Adipocyte (in vitro differentiated cells): ENCODE measurements at regions not wholly inside any gene's neighbourhood (a gene's known extent, or its start where the extent isn't known, plus 50 kb on each side); places are given as distances from the start of the nearest gene placed in this dataset.

Experiments used
- DNase-seq: peaks from one replicate; pipeline ENCODE4 v3.0.0-alpha.2; 2015; ENCODE audit warnings: low read depth
- H3K27me3 ChIP-seq: replicated peaks from 2 replicates; pipeline ENCODE4 v1.7.0; 2013; ENCODE audit warnings: mild to moderate bottlenecking, low read length, moderate library complexity; ENCODE audit not compliant: control insufficient read depth, insufficient read depth
- H3K36me3 ChIP-seq: 2 replicates; pipeline ENCODE4 v1.7.0; 2013; ENCODE audit warnings: low read length, mild to moderate bottlenecking, moderate library complexity; ENCODE audit not compliant: control insufficient read depth, insufficient read depth, severe bottlenecking
- H3K4me1 ChIP-seq: 2 replicates; pipeline ENCODE4 v1.7.0; 2013; ENCODE audit warnings: mild to moderate bottlenecking, low read length, moderate library complexity; ENCODE audit not compliant: control insufficient read depth, insufficient read depth
- H3K4me3 ChIP-seq: 2 replicates; pipeline ENCODE4 v1.7.0; 2013; ENCODE audit warnings: mild to moderate bottlenecking, low read length, moderate library complexity
- H3K9ac ChIP-seq: 2 replicates; pipeline ENCODE4 v1.7.0; 2013; ENCODE audit warnings: mild to moderate bottlenecking, low read length, moderate library complexity
- H3K9me3 ChIP-seq: 2 replicates; pipeline ENCODE4 v1.7.0; 2013; ENCODE audit warnings: mild to moderate bottlenecking, low read length, moderate library complexity; ENCODE audit not compliant: control insufficient read depth

GRCh38 chr7:47661051-47661714 is 79.3 kb upstream of the TNS3 start:
- Histone ChIP-seq H3K9ac (no peak overlapping the region), H3K9me3 (no peaks in the 10 kb centered on the region), H3K27me3 (peaks cover 25% of the 10 kb centered on the region), H3K4me3 (no peak overlapping the region), H3K36me3 (no peaks in the 10 kb centered on the region), H3K4me1 (no peaks in the 10 kb centered on the region)
- no peak for DNase-seq

GRCh38 chr7:47659664-47660462 is 78.0 kb upstream of the TNS3 start:
- H3K4me1 ChIP-seq: peaks cover 2% of the 10 kb centered on the region
- peaks cover 25% of the 10 kb centered on the region for H3K27me3 ChIP-seq
- DNase-seq: no peak
- H3K9me3 ChIP-seq: no peaks in the 10 kb centered on the region
- H3K9ac ChIP-seq: no peak overlapping the region
- H3K4me3 ChIP-seq: no peak overlapping the region
- no peaks in the 10 kb centered on the region for H3K36me3 ChIP-seq

GRCh38 chr7:47658886-47659635 is 77.2 kb upstream of the TNS3 start:
- no peaks in the 10 kb centered on the region for H3K36me3 ChIP-seq
- no peak for DNase-seq
- no peak overlapping the region for H3K9ac ChIP-seq
- H3K4me1 ChIP-seq: peaks cover 10% of the 10 kb centered on the region
- H3K4me3 ChIP-seq: no peak overlapping the region
- H3K9me3 ChIP-seq: no peaks in the 10 kb centered on the region
- H3K27me3 ChIP-seq: peaks cover 25% of the 10 kb centered on the region

GRCh38 chr7:47657126-47657525 is 75.2 kb upstream of the TNS3 start:
- H3K4me1 ChIP-seq: peaks cover 26% of the 10 kb centered on the region
- H3K4me3 ChIP-seq: no peak overlapping the region
- no peak overlapping the region for H3K9ac ChIP-seq
- H3K27me3 ChIP-seq: peaks cover 11% of the 10 kb centered on the region
- no peaks in the 10 kb centered on the region for H3K9me3 ChIP-seq
- no peaks in the 10 kb centered on the region for H3K36me3 ChIP-seq
- DNase-seq: no peak

- Histone ChIP-seq H3K4me3 (no peak overlapping the region), H3K9me3 (no peaks in the 10 kb centered on the region), H3K4me1 (peaks cover 42% of the 10 kb centered on the region), H3K27me3 (peaks cover 11% of the 10 kb centered on the region), H3K36me3 (no peaks in the 10 kb centered on the region), H3K9ac (peak overlapping the region; percentile 15)
- no peak for DNase-seq
These were observed 72.9 kb upstream of the TNS3 start for GRCh38 chr7:47654672-47655298.

- H3K4me1 ChIP-seq: peaks cover 49% of the 10 kb centered on the region
- no peaks in the 10 kb centered on the region for H3K36me3 ChIP-seq
- no peak for DNase-seq
- no peaks in the 10 kb centered on the region for H3K9me3 ChIP-seq
- no peak overlapping the region for H3K9ac ChIP-seq
- H3K27me3 ChIP-seq: peaks cover 7% of the 10 kb centered on the region
- H3K4me3 ChIP-seq: no peak overlapping the region
These were observed 71.9 kb upstream of the TNS3 start for GRCh38 chr7:47653550-47654411.

GRCh38 chr7:47652591-47652990 is 70.7 kb upstream of the TNS3 start:
- Histone ChIP-seq H3K27me3 (peaks cover 1% of the 10 kb centered on the region), H3K9me3 (no peaks in the 10 kb centered on the region), H3K36me3 (no peaks in the 10 kb centered on the region), H3K4me3 (no peak overlapping the region), H3K4me1 (peaks cover 58% of the 10 kb centered on the region), H3K9ac (no peak overlapping the region)
- DNase-seq: no peak

GRCh38 chr7:47651355-47652317 is 69.7 kb upstream of the TNS3 start:
- no peak overlapping the region for H3K4me3 ChIP-seq
- H3K4me1 ChIP-seq: peaks cover 58% of the 10 kb centered on the region
- peak overlapping the region; percentile 65 for H3K9ac ChIP-seq
- DNase-seq: peak; percentile 91
- H3K36me3 ChIP-seq: no peaks in the 10 kb centered on the region
- H3K27me3 ChIP-seq: peaks cover 11% of the 10 kb centered on the region
- no peaks in the 10 kb centered on the region for H3K9me3 ChIP-seq

- H3K9me3 ChIP-seq: no peaks in the 10 kb centered on the region
- no peak overlapping the region for H3K9ac ChIP-seq
- H3K27me3 ChIP-seq: peaks cover 14% of the 10 kb centered on the region
- no peak for DNase-seq
- H3K36me3 ChIP-seq: no peaks in the 10 kb centered on the region
- H3K4me3 ChIP-seq: no peak overlapping the region
- peaks cover 57% of the 10 kb centered on the region for H3K4me1 ChIP-seq
These were observed 68.0 kb upstream of the TNS3 start for GRCh38 chr7:47649919-47650318.
